ENCODE measurements at regions not wholly inside any gene's neighbourhood (a gene's known extent, or its start where the extent isn't known, plus 50 kb on each side); places are given as distances from the start of the nearest gene placed in this dataset.

GRCh38 chr14:49970474-49971147 lies 77.7 kb downstream of the ARF6 start:
- no peak for TF ChIP-seq CTCF (IDR thresholded peaks at IDR 0.05; ENCODE audit: insufficient read depth, low read length, missing control alignments)
- H3K4me3 ChIP-seq (ENCODE audit: low read depth, low read length): no peak overlapping the region
- POLR2A ChIA-PET: no interaction called here
- CTCF ChIA-PET: interaction anchor here (1.0 to 3.1 kb wide), 4 partner anchors 10 to 118 kb away, joined by 3 to 13 read pairs (median 3); partner anchors contain the start of gene NEMF
- DNase-seq (ENCODE audit: low read depth, low spot score): no peak

DNA sequence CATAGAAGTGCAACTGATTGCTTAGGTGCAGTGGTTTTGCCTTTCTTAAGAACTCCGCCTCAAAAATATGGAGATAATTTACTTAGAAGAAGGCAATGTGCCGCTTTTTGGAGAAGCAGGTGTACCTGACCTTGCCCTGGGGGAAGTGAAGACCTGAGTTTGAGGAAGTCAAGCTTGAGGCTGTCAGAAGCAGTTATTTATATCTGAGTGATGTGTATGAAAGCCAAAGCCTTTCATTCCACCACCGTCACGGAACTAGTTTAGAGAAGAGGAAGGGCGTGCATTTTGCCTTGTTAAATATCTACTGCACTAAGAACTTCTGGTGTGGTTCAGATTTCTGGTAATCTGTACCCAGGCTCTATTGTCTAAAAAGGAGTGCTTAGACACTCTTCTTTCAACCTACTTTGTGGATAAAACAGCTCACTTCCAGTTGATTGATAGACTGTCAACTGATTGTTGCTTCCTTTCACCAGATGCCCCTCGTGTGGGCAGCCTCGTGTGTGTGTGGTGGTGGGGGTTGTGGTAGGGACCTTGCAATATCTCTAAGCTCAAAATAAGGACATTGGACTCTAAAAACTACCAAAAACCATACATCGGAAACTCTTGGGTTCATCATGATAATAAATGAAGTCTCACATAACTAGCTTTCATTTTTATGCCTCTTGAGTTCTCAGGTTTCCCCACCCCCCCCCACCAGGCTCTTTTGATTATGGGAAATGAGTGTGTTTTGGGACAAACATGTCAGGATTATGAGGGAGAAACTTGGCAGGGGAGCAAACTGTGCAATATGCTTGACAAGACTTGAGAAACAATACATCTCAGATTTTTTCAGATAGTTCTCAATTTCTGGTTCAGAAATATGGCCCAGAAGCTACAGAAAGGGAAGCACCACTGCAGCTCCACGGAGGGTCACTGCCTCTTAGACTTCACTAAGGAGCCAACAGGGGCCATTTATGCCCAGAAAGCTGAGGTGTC lies 78.6 kb downstream of the ARF6 start:
- TF ChIP-seq CTCF (IDR thresholded peaks at IDR 0.05; ENCODE audit: insufficient read depth, low read length, missing control alignments): no peak
- ChIA-PET CTCF (interaction anchor here (1.4 to 3.1 kb wide), 5 partner anchors 13 to 119 kb away, joined by 3 to 13 read pairs (median 4); partner anchors contain the start of gene NEMF), POLR2A (interaction anchor here (1.6 kb wide), 1 partner anchor 103 kb away, joined by 3 read pairs; no protein-coding TSS in a partner anchor)
- no peak overlapping the region for H3K4me3 ChIP-seq (ENCODE audit: low read depth, low read length)
- DNase-seq (ENCODE audit: low read depth, low spot score): no peak

DNA sequence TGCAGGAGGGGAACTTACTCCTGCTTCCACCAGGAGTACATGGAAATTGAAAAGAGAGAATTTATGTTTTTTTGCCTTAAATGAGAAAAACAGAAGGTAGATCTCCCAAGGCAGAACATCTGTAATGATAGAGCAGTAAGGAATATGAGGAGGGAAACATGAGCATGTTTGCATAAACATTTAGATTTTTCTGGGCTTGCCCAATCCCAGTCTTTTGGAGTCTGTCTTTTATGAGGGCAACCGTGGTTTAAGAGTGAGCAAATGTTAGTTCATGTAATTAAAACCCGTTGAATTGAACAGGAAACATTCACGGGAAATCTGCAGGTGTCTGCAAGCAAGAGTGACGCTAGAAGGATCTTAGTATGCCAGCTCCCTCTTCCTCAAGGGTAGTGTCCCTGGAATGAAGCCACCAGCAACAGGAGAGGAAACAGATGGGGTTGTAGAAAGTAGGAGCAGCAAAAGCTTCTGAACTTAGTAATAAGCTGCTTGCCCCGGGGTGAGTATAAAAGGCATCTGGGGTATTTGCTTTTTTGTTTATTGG lies 79.3 kb downstream of the ARF6 start:
- H3K4me3 ChIP-seq (ENCODE audit: low read depth, low read length): no peak overlapping the region
- ChIA-PET POLR2A (interaction anchor here (0.9 to 1.6 kb wide), 5 partner anchors 18 to 110 kb away, joined by 3 to 6 read pairs (median 3); no protein-coding TSS in a partner anchor), CTCF (interaction anchor here (1.5 to 3.1 kb wide), 4 partner anchors 8 to 110 kb away, joined by 3 to 13 read pairs (median 8); no protein-coding TSS in a partner anchor)
- no peak for DNase-seq (ENCODE audit: low read depth, low spot score)
- TF ChIP-seq CTCF (IDR thresholded peaks at IDR 0.05; ENCODE audit: insufficient read depth, low read length, missing control alignments): no peak

DNA sequence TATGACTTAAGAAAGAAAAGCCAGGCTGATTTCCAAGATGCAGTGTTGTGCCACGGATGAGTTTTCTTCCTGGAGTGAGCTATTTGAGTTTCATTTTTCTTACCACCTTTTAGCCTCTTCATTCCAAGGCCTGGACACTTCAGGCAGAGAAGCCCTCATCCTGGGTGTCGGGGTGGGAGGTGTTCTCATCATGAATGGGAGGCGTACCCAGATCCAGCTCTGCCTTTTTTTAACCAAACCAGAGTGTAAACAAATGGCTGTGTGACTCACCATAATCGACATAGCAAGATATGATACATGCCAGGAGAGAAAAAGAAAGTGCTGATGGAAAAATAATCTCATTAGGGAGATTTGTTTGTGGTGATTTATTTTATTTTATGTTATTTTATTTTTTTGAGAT lies 79.9 kb downstream of the ARF6 start:
- H3K4me3 ChIP-seq (ENCODE audit: low read depth, low read length): no peak overlapping the region
- CTCF ChIA-PET: interaction anchor here (0.9 to 3.1 kb wide), 5 partner anchors 9 to 132 kb away, joined by 3 to 13 read pairs (median 4); no protein-coding TSS in a partner anchor

GRCh38 chr14:49975276-49975675 lies 82.4 kb downstream of the ARF6 start:
- CTCF ChIA-PET: interaction anchor here (0.5 to 1.6 kb wide), 4 partner anchors 11 to 113 kb away, joined by 3 to 5 read pairs (median 4); no protein-coding TSS in a partner anchor
- POLR2A ChIA-PET: interaction anchor here (0.7 to 1.4 kb wide), 4 partner anchors 8 to 63 kb away, joined by 3 to 4 read pairs (median 4); no protein-coding TSS in a partner anchor
- no peak for TF ChIP-seq CTCF (IDR thresholded peaks at IDR 0.05; ENCODE audit: insufficient read depth, low read length, missing control alignments)
- no peak for DNase-seq (ENCODE audit: low read depth, low spot score)
- H3K4me3 ChIP-seq (ENCODE audit: low read depth, low read length): no peak overlapping the region

More for the DNA sequence above, 79.9 kb downstream of the ARF6 start:
- no peak for DNase-seq (ENCODE audit: low read depth, low spot score)
- no peak for TF ChIP-seq CTCF (IDR thresholded peaks at IDR 0.05; ENCODE audit: insufficient read depth, low read length, missing control alignments)
- POLR2A ChIA-PET: interaction anchor here (0.9 to 1.6 kb wide), 5 partner anchors 19 to 110 kb away, joined by 3 to 6 read pairs (median 3); no protein-coding TSS in a partner anchor
